ENCODE measurements at regions not wholly inside any gene's neighbourhood (a gene's known extent, or its start where the extent isn't known, plus 50 kb on each side); places are given as distances from the start of the nearest gene placed in this dataset.
"Not testable (repeated sequence)": the region's sequence is repeated elsewhere in the genome, so short reads cannot be mapped to it uniquely, and the experiment has no call there.

GRCh38 chr2:203631068-203631757 is 75.2 kb upstream of the CD28 start:
- DNase-seq = no peak

DNA sequence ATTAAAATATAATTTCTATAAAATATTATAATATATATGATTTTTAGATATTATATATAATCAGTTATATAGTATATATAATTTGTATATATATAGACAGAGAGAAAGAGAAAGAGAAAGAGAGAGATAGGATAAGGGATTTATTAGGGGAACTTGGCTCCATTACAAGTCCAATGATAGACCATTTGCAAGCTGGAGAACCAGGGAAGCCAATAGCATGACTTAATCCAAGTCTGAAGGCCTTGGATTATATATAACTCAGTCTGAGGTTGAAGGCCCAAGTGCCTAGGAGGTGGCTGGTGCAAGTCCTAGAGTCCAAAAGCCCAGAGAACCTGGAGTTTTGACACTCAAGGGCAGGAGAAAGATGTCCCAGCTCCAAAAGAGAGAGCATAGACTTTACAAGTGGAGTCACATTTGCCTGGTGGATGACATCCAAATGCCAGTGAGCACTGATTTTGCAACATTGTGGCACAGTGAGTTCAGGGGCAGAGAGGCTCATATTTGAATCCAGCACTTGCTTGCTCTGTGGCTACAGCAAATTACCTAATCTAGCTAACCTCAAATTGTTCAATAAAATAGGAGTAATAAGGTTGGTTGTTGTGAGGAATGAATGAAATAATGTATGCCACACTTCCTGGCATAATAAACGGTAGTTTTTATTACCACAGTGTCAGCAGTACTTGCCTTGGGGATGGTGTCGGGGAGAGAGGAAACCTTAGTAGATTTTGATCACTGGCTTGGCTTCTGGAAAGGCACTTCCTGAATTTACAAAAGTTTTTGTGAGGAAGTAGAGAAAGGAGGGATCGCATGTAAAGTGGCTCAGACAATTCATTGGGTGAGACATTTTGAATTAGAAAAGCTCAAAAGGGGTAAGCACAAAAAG is 69.6 kb upstream of the CD28 start:
- DNase-seq = no peak

DNA sequence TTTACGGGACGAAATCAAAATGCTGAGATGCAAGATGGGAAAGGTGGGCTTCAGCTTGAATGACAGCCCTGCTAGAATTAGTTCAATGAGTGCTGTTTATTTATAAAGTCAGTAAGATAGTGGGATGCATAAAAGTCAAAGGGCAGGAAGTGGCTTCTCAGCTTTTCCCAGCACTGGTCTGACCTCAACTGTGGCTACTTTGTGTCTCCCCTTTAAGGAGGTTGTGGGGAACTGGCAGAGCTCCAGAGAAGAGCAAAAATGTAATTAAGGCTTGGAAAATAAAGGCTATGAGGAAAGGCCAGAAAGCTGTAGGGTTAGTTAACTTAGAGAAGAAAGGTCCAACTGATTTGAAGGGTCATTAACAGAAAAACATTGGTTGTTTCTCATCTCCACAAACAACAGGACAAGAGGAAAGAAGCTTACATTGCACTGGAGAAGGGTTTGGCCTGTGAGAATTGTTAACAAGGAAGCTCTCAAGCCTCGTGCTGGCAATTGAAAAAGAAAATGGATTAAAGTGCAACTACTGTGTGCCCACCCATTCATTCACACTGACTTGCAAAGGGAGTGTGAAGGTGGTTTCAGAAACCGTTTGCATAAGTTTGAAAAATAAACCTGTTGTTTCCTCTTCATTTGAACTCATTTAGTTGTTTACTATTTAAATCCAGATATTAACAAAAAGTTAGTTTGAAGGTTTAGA is 68.8 kb upstream of the CD28 start:
- no peak for DNase-seq

DNA sequence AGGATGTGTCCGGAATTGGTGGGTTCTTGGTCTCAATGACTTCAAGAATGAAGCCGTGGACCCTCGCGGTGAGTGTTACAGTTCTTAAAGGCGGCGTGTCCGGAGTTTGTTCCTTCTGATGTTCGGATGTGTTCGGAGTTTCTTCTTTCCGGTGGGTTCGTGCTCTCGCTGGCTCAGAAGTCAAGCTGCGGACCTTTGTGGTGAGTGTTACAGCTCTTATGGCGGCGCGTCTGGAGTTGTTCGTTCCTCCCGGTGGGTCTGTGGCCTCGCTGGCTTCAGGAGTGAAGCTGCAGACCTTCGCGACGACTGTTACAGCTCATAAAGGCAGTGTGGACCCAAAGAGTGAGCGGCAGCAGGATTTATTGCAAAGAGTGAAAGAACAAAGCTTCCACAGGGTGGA is 64.6 kb upstream of the CD28 start:
- not testable (repeated sequence) for DNase-seq

DNA sequence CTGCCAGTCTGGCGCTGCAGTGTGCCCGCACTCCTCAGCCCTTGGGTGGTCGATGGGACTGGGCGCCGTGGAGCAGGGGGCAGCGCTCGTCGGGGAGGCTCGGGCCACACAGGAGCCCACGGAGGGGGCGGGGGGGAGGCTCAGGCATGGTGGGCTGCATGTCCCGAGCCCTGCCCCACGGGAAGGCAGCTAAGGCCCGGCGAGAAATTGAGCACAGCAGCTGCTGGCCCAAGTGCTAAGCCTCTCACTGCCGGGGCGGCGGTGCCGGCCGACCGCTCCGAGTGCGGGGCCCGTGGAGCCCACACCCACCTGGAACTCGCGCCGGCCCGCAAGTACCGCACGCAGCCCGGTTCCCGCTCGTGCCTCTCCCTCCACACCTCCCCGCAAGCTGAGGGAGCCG is 63.6 kb upstream of the CD28 start:
- DNase-seq = not testable (repeated sequence)

DNA sequence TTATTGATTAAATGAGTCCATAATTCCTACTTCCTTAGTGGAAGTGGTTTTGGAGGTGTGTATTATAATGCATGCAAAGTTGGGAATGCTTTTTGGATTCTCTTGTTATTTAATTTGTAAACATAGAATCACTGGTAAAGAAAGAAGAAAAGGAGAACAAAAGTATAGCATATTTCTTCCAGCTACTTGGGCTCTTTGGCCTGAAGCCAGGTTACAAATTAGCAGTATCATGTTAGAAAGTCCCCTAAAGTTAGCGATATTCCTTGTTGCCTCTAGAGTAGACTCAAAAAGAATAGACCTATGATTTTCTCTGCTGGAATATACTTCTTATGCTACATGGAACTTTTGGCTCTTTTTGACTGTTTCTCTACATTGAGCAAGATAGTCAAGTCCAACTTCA is 60.6 kb upstream of the CD28 start:
- DNase-seq = no peak

- DNase-seq = no peak
Measured at GRCh38 chr2:203646266-203646864, 60.1 kb upstream of the CD28 start.

- DNase-seq = no peak
Measured at GRCh38 chr2:203646961-203647360, 59.5 kb upstream of the CD28 start.

GRCh38 chr2:203647579-203647978 is 58.9 kb upstream of the CD28 start:
- no peak for DNase-seq

GRCh38 chr2:203648273-203648672 is 58.2 kb upstream of the CD28 start:
- DNase-seq = no peak

GRCh38 chr2:203649176-203649814 is 57.1 kb upstream of the CD28 start:
- DNase-seq = no peak

- DNase-seq = peak; percentile 29
Measured at GRCh38 chr2:203650860-203651613, 55.4 kb upstream of the CD28 start.

GRCh38 chr2:203651621-203652020 is 54.8 kb upstream of the CD28 start:
- DNase-seq = no peak

GRCh38 chr2:203654826-203655225 is 51.6 kb upstream of the CD28 start:
- no peak for DNase-seq

DNA sequence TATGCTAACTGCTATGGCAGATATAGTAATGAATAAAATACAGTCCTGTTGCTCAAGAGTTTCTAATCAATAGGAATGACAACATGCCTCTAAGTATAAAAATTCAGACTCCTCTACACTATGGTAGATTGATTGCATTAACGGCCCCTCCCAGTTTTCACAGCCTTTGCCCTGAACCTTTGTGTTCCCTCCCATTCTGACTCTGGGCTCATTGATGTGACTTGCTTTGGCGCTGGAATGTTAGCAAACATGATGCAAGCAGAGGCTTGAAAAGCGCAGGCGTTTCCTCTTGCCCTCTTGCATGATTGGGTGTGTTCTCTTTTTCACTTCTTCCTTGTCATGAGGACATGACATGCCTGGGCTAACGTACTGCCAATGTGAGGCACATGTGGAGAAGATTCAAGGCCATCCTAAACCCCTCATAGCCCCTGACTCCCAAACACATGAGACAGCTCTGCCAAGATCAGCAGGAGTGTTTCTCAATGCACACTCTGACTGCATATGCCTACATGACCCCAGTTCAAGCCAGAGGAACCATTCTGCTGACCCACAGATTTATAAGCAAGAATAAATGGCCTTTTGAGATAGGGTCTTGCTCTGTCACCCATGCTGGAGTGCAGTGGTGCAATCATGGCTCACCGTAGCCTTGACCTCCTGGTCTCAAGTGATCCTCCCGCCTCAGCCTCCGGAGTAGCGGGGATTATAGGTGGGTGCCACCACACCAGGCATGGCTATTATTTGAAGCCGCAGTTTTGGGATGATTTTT is 49.7 kb upstream of the CD28 start:
- no peak for DNase-seq

All from NCI-H226 (cell line).